Peyer's patch (tissue), 4 donors: ENCODE measurements at regions not wholly inside any gene's neighbourhood (a gene's known extent, or its start where the extent isn't known, plus 50 kb on each side); places are given as distances from the start of the nearest gene placed in this dataset.

Experiments
- CTCF ChIP-seq, 6 experiments: fragments of 450-650 bp in 4 of 6; fragments of 200-600 bp in 2 of 6; sonication (generic) in 1 of 6; IDR thresholded peaks; one replicate each; pipeline ENCODE4 v1.5.1; 2017 to 2019; ENCODE audit warnings: antibody characterized with exemption in 6 of 6, mild to moderate bottlenecking in 3 of 6, moderate library complexity in 1 of 6
- POLR2A ChIP-seq, 2 donors: fragments of 450-650 bp; IDR thresholded peaks; one replicate each; pipeline ENCODE4 v1.5.1; 2017; ENCODE audit warnings: antibody characterized with exemption in 2 of 2, mild to moderate bottlenecking in 2 of 2, moderate library complexity in 2 of 2

GRCh38 chr9:87071473-87071872 lies 124.2 kb upstream of the GAS1 start:
- no peak for TF ChIP-seq CTCF (IDR thresholded peaks at IDR 0.05)
- TF ChIP-seq POLR2A (IDR thresholded peaks at IDR 0.05): no peak
